ENCODE measurements at regions not wholly inside any gene's neighbourhood (a gene's known extent, or its start where the extent isn't known, plus 50 kb on each side); places are given as distances from the start of the nearest gene placed in this dataset.

DNA sequence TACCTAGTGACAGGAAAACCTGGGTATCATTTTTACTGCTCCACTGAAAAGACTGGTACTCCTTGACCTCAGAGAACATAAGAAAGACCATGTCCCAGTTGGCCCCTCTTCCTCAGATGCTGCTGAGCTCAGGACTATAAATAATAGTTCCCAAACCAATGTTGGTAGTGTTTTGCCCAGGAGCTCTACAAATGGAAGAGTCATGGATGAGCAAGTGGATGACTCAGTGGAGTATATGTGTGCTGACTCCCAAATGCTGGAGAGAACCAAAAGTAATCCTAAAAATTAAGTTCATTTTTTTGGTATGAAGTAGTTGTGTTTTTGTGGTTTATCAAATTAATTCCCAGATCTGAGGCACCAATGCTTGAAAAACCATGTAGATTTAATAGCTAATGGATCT is 482.0 kb downstream of the KCNA4 start:
- Mint-ChIP-seq H3K4me3 (ENCODE audit: unreplicated experiment) (no peak overlapping the region), H3K9me3 (ENCODE audit: unreplicated experiment) (peaks cover 1% of the 10 kb centered on the region), H3K27me3 (ENCODE audit: low read depth, unreplicated experiment) (no peaks in the 10 kb centered on the region), H3K4me1 (ENCODE audit: low read depth, unreplicated experiment) (peaks cover 1% of the 10 kb centered on the region), H3K27ac (ENCODE audit: unreplicated experiment) (no peak overlapping the region), H3K36me3 (ENCODE audit: low read depth, unreplicated experiment) (no peaks in the 10 kb centered on the region)
- TF ChIP-seq EZH2 (IDR thresholded peaks at IDR 0.05; ENCODE audit: insufficient read depth, low read length), result no peak
- no peak overlapping the region for H3K9ac ChIP-seq (ENCODE audit: low read length)
- H3K27me3 ChIP-seq (ENCODE audit: insufficient read depth, low read length), result no peaks in the 10 kb centered on the region
- no peaks in the 10 kb centered on the region for H3K4me1 ChIP-seq (ENCODE audit: insufficient read depth, low read length)
- no peak overlapping the region for H2AFZ ChIP-seq (ENCODE audit: low read depth, low read length)
- no peaks in the 10 kb centered on the region for H3K79me2 ChIP-seq (ENCODE audit: insufficient read depth, low read length)
- H4K20me1 ChIP-seq (ENCODE audit: insufficient read depth, low read length), result no peaks in the 10 kb centered on the region
- H3K4me2 ChIP-seq (ENCODE audit: low read length), result no peak overlapping the region
- H3K27ac ChIP-seq (ENCODE audit: low read depth, low read length), result no peak overlapping the region
- no peaks in the 10 kb centered on the region for H3K9me3 ChIP-seq (ENCODE audit: insufficient read depth, low read depth, low read length)
- FAIRE-seq (no peak), DNase-seq (ENCODE audit: low read depth) (peak; percentile 13)
- H3K36me3 ChIP-seq (ENCODE audit: insufficient read depth, low read length), result no peaks in the 10 kb centered on the region
- no peak overlapping the region for H3K4me3 ChIP-seq (ENCODE audit: insufficient read depth, low read depth, low read length)

DNA sequence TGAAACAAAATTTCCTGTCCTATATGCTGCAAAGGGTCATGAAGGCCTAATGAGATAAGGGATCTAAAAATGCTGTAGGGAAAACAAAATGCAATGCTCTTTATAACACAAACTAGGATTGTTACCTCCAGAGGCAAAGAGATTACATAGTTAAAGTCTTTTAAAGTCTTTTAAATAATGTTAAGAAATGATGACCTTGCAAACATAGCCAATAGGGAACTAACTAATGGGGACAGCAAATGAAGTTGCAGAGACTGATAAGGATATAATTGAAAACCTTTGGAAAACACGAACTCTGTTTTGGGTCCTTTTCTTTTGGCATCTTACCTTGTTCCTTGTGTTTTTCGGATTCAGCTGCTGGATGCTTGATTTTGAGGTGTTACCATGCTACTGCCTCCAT is 485.9 kb downstream of the KCNA4 start:
- no peak overlapping the region for H3K4me3 ChIP-seq (ENCODE audit: insufficient read depth, low read depth, low read length)
- Mint-ChIP-seq H3K36me3 (ENCODE audit: low read depth, unreplicated experiment) (no peaks in the 10 kb centered on the region), H3K4me3 (ENCODE audit: unreplicated experiment) (no peak overlapping the region), H3K9me3 (ENCODE audit: unreplicated experiment) (peaks cover 4% of the 10 kb centered on the region), H3K27me3 (ENCODE audit: low read depth, unreplicated experiment) (no peaks in the 10 kb centered on the region), H3K27ac (ENCODE audit: unreplicated experiment) (no peak overlapping the region), H3K4me1 (ENCODE audit: low read depth, unreplicated experiment) (peaks cover 4% of the 10 kb centered on the region)
- H3K27me3 ChIP-seq (ENCODE audit: insufficient read depth, low read length), result no peaks in the 10 kb centered on the region
- no peak for DNase-seq (ENCODE audit: low read depth)
- no peak overlapping the region for H3K4me2 ChIP-seq (ENCODE audit: low read length)
- no peak overlapping the region for H3K27ac ChIP-seq (ENCODE audit: low read depth, low read length)
- H3K4me1 ChIP-seq (ENCODE audit: insufficient read depth, low read length), result no peaks in the 10 kb centered on the region
- no peak for FAIRE-seq
- H3K36me3 ChIP-seq (ENCODE audit: insufficient read depth, low read length), result no peaks in the 10 kb centered on the region
- H2AFZ ChIP-seq (ENCODE audit: low read depth, low read length), result no peak overlapping the region
- no peaks in the 10 kb centered on the region for H4K20me1 ChIP-seq (ENCODE audit: insufficient read depth, low read length)
- H3K79me2 ChIP-seq (ENCODE audit: insufficient read depth, low read length), result no peaks in the 10 kb centered on the region
- TF ChIP-seq EZH2 (IDR thresholded peaks at IDR 0.05; ENCODE audit: insufficient read depth, low read length), result no peak
- TF ChIP-seq CTCF (IDR thresholded peaks at IDR 0.05; ENCODE audit: insufficient read depth, low read depth, low read length), result no peak
- no peaks in the 10 kb centered on the region for H3K9me3 ChIP-seq (ENCODE audit: insufficient read depth, low read depth, low read length)
- no peak overlapping the region for H3K9ac ChIP-seq (ENCODE audit: low read length)

DNA sequence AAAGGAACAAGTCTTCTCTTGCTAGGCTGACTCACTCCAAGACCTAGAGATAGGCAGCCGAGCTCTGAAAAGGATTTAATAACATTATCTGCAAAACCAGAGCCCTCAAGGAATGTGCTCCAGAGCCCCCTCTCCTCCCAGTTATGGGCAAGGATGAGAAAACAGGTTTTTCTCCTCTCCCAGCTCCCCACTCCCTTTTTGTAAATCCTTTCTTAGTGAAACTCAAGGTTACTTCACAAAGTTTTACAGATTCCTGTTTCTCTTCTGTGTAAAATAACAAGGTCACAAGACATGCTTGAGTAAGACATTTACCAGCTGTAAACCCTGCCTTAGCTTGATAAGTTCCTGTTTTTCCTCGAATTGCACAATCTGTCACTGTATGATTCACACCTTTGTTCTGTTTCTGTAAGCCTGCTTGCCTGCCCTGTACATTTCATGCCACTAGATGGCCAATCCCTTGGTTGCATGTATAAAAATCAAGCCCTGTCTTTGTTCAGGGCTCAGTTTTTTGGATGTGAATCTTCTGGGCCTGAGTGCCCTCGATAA is 489.4 kb downstream of the KCNA4 start:
- no peak overlapping the region for H3K4me3 Mint-ChIP-seq (ENCODE audit: unreplicated experiment)

More for the DNA sequence above, 489.4 kb downstream of the KCNA4 start:
- FAIRE-seq (peak; percentile 26), DNase-seq (ENCODE audit: low read depth) (peak; percentile 73)
- Mint-ChIP-seq H3K9me3 (ENCODE audit: unreplicated experiment) (peaks cover 7% of the 10 kb centered on the region), H3K36me3 (ENCODE audit: low read depth, unreplicated experiment) (no peaks in the 10 kb centered on the region), H3K27me3 (ENCODE audit: low read depth, unreplicated experiment) (no peaks in the 10 kb centered on the region), H3K27ac (ENCODE audit: unreplicated experiment) (peak overlapping the region; percentile 94), H3K4me1 (ENCODE audit: low read depth, unreplicated experiment) (peaks cover 3% of the 10 kb centered on the region)
- Histone ChIP-seq H3K27me3 (ENCODE audit: insufficient read depth, low read length) (no peaks in the 10 kb centered on the region), H2AFZ (ENCODE audit: low read depth, low read length) (no peak overlapping the region), H3K9me3 (ENCODE audit: insufficient read depth, low read depth, low read length) (no peaks in the 10 kb centered on the region), H3K4me3 (ENCODE audit: insufficient read depth, low read depth, low read length) (no peak overlapping the region), H3K4me2 (ENCODE audit: low read length) (peak overlapping the region; percentile 36), H3K79me2 (ENCODE audit: insufficient read depth, low read length) (no peaks in the 10 kb centered on the region), H4K20me1 (ENCODE audit: insufficient read depth, low read length) (no peaks in the 10 kb centered on the region), H3K36me3 (ENCODE audit: insufficient read depth, low read length) (no peaks in the 10 kb centered on the region), H3K4me1 (ENCODE audit: insufficient read depth, low read length) (no peaks in the 10 kb centered on the region), H3K27ac (ENCODE audit: low read depth, low read length) (no peak overlapping the region), H3K9ac (ENCODE audit: low read length) (no peak overlapping the region)
- peak; percentile 64 for TF ChIP-seq CTCF (IDR thresholded peaks at IDR 0.05; ENCODE audit: insufficient read depth, low read depth, low read length)
- TF ChIP-seq EZH2 (IDR thresholded peaks at IDR 0.05; ENCODE audit: insufficient read depth, low read length), result no peak
